ENCODE measurements at regions not wholly inside any gene's neighbourhood (a gene's known extent, or its start where the extent isn't known, plus 50 kb on each side); places are given as distances from the start of the nearest gene placed in this dataset.

DNA sequence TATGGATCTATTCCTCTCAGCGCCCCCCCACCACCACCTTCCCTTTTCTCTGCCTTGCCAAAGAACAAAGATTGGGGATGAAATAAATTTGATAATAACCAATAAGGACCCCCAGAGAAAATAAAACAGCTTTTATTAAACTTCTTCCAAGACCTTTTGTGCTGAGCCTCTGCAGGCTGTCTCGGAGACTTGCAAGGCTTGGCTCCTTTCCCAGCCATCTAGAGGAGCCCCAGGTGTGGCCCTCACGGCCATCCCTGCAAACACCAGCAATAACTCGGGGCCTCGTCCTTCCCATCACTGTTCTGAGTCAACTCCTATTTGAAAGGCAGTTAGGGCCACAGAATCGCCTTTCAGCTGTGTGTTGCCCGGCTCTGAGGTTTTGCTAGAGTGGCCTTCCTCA lies 51.2 kb upstream of the LMO1 start:
- TF ChIP-seq POLR2A (IDR thresholded peaks at IDR 0.05; ENCODE audit: low read depth, low read length) (no peak), HDAC6 (IDR thresholded peaks at IDR 0.05; ENCODE audit: unreplicated experiment) (no peak), TCF12 (IDR thresholded peaks at IDR 0.05; ENCODE audit: low read depth, low read length) (no peak)
- TF ChIP-seq, protein P1, sequence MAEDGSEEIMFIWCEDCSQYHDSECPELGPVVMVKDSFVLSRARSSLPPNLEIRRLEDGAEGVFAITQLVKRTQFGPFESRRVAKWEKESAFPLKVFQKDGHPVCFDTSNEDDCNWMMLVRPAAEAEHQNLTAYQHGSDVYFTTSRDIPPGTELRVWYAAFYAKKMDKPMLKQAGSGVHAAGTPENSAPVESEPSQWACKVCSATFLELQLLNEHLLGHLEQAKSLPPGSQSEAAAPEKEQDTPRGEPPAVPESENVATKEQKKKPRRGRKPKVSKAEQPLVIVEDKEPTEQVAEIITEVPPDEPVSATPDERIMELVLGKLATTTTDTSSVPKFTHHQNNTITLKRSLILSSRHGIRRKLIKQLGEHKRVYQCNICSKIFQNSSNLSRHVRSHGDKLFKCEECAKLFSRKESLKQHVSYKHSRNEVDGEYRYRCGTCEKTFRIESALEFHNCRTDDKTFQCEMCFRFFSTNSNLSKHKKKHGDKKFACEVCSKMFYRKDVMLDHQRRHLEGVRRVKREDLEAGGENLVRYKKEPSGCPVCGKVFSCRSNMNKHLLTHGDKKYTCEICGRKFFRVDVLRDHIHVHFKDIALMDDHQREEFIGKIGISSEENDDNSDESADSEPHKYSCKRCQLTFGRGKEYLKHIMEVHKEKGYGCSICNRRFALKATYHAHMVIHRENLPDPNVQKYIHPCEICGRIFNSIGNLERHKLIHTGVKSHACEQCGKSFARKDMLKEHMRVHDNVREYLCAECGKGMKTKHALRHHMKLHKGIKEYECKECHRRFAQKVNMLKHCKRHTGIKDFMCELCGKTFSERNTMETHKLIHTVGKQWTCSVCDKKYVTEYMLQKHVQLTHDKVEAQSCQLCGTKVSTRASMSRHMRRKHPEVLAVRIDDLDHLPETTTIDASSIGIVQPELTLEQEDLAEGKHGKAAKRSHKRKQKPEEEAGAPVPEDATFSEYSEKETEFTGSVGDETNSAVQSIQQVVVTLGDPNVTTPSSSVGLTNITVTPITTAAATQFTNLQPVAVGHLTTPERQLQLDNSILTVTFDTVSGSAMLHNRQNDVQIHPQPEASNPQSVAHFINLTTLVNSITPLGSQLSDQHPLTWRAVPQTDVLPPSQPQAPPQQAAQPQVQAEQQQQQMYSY (CRISPR knock-in tag; IDR thresholded peaks at IDR 0.05): no peak
- TF ChIP-seq, protein P2, sequence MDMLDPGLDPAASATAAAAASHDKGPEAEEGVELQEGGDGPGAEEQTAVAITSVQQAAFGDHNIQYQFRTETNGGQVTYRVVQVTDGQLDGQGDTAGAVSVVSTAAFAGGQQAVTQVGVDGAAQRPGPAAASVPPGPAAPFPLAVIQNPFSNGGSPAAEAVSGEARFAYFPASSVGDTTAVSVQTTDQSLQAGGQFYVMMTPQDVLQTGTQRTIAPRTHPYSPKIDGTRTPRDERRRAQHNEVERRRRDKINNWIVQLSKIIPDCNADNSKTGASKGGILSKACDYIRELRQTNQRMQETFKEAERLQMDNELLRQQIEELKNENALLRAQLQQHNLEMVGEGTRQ (IDR thresholded peaks at IDR 0.05; ENCODE audit: borderline replicate concordance, low read depth, low read length): no peak
- TF ChIP-seq, protein P3, sequence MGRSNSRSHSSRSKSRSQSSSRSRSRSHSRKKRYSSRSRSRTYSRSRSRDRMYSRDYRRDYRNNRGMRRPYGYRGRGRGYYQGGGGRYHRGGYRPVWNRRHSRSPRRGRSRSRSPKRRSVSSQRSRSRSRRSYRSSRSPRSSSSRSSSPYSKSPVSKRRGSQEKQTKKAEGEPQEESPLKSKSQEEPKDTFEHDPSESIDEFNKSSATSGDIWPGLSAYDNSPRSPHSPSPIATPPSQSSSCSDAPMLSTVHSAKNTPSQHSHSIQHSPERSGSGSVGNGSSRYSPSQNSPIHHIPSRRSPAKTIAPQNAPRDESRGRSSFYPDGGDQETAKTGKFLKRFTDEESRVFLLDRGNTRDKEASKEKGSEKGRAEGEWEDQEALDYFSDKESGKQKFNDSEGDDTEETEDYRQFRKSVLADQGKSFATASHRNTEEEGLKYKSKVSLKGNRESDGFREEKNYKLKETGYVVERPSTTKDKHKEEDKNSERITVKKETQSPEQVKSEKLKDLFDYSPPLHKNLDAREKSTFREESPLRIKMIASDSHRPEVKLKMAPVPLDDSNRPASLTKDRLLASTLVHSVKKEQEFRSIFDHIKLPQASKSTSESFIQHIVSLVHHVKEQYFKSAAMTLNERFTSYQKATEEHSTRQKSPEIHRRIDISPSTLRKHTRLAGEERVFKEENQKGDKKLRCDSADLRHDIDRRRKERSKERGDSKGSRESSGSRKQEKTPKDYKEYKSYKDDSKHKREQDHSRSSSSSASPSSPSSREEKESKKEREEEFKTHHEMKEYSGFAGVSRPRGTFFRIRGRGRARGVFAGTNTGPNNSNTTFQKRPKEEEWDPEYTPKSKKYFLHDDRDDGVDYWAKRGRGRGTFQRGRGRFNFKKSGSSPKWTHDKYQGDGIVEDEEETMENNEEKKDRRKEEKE (IDR thresholded peaks at IDR 0.05): no peak
- TF ChIP-seq, protein P4, sequence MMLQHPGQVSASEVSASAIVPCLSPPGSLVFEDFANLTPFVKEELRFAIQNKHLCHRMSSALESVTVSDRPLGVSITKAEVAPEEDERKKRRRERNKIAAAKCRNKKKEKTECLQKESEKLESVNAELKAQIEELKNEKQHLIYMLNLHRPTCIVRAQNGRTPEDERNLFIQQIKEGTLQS (IDR thresholded peaks at IDR 0.05; ENCODE audit: borderline replicate concordance, extremely low read depth, low read depth, low read length): no peak
